Liver (tissue), 8 donors: ENCODE measurements at regions not wholly inside any gene's neighbourhood (a gene's known extent, or its start where the extent isn't known, plus 50 kb on each side); places are given as distances from the start of the nearest gene placed in this dataset.

Experiments used
- DNase-seq: peaks from one replicate; pipeline ENCODE4 v3.0.0-alpha.2; 2017; ENCODE audit warnings: low spot score
- H3K27ac ChIP-seq, 2 donors: one replicate each; pipeline ENCODE4 v1.7.0; 2013; ENCODE audit warnings: inconsistent platforms in 2 of 2, low read length in 2 of 2, control low read depth in 1 of 2, low read depth in 1 of 2, mild to moderate bottlenecking in 1 of 2
- H3K27me3 ChIP-seq, 4 donors: one replicate each; pipeline versions ENCODE4 v1.6.1 to v1.7.0; 2013; ENCODE audit warnings: low read length in 3 of 4, inconsistent platforms in 1 of 4, mild to moderate bottlenecking in 1 of 4, moderate library complexity in 1 of 4; ENCODE audit not compliant: control insufficient read depth in 4 of 4, insufficient read depth in 4 of 4
- H3K36me3 ChIP-seq, 4 donors: one replicate each; pipeline versions ENCODE4 v1.6.1 to v1.7.0; 2013; ENCODE audit warnings: low read length in 3 of 4, mild to moderate bottlenecking in 3 of 4, low read depth in 1 of 4, moderate library complexity in 1 of 4; ENCODE audit not compliant: control insufficient read depth in 4 of 4, insufficient read depth in 3 of 4
- H3K4me1 ChIP-seq, 4 donors: one replicate each; pipeline versions ENCODE4 v1.6.1 to v1.7.0; 2013; ENCODE audit warnings: low read length in 3 of 4, mild to moderate bottlenecking in 3 of 4, moderate library complexity in 1 of 4; ENCODE audit not compliant: control insufficient read depth in 4 of 4, insufficient read depth in 4 of 4
- H3K4me3 ChIP-seq, 3 donors: one replicate each; pipeline versions ENCODE4 v1.6.1 to v1.7.0; 2013; ENCODE audit warnings: low read length in 3 of 3, control low read depth in 1 of 3, low read depth in 1 of 3, mild to moderate bottlenecking in 1 of 3
- H3K9ac ChIP-seq, 2 donors: one replicate each; pipeline ENCODE4 v1.7.0; 2013; ENCODE audit warnings: low read length in 2 of 2, mild to moderate bottlenecking in 2 of 2, moderate library complexity in 2 of 2, control low read depth in 1 of 2, low read depth in 1 of 2
- H3K9me3 ChIP-seq, 4 donors: one replicate each; pipeline versions ENCODE4 v1.6.1 to v1.7.0; 2013; ENCODE audit warnings: low read length in 3 of 4; ENCODE audit not compliant: control insufficient read depth in 4 of 4
- ATF3 ChIP-seq: IDR thresholded peaks from 2 replicates; pipeline ENCODE4 v1.6.1; 2016; ENCODE audit warnings: antibody characterized with exemption
- CTCF ChIP-seq: fragments of 150-350 bp; IDR thresholded peaks from 2 replicates; pipeline ENCODE4 v1.5.1; 2017; ENCODE audit warnings: improper control_type of control experiment, low read depth, low read length; ENCODE audit not compliant: missing input control
- EGR1 ChIP-seq, 2 donors: IDR thresholded peaks; 2 replicates each; pipeline ENCODE4 v1.6.1; 2016 to 2018; ENCODE audit warnings: antibody characterized with exemption in 2 of 2, low read depth in 2 of 2
- FOXA1 ChIP-seq: IDR thresholded peaks from 2 replicates; pipeline ENCODE4 v1.6.1; 2016; ENCODE audit warnings: antibody characterized with exemption
- FOXA2 ChIP-seq: IDR thresholded peaks from 2 replicates; pipeline ENCODE4 v1.6.1; 2016; ENCODE audit warnings: antibody characterized with exemption
- GABPA ChIP-seq, 2 donors: IDR thresholded peaks in 1 of 2; conservative IDR thresholded peaks in 1 of 2; 2 replicates each; pipeline ENCODE4 v1.6.1; 2016; ENCODE audit warnings: antibody characterized with exemption in 2 of 2, mild to moderate bottlenecking in 1 of 2, moderate library complexity in 1 of 2
- HNF4A ChIP-seq, 2 donors: conservative IDR thresholded peaks; 2 replicates each; pipeline ENCODE4 v1.6.1; 2016; ENCODE audit warnings: antibody characterized with exemption in 2 of 2, mild to moderate bottlenecking in 2 of 2
- HNF4G ChIP-seq: IDR thresholded peaks from 2 replicates; pipeline ENCODE4 v1.6.1; 2016; ENCODE audit warnings: antibody characterized with exemption
- JUND ChIP-seq, 2 donors: IDR thresholded peaks; 2 replicates each; pipeline ENCODE4 v1.6.1; 2016; ENCODE audit warnings: antibody characterized with exemption in 2 of 2
- MAX ChIP-seq: IDR thresholded peaks from 2 replicates; pipeline ENCODE4 v1.6.1; 2016; ENCODE audit warnings: antibody characterized with exemption
- NR2F2 ChIP-seq: IDR thresholded peaks from 2 replicates; pipeline ENCODE4 v1.6.1; 2016; ENCODE audit warnings: antibody characterized with exemption
- RAD21 ChIP-seq, 2 donors: IDR thresholded peaks; 2 replicates each; pipeline ENCODE4 v1.6.1; 2016; ENCODE audit warnings: antibody characterized with exemption in 2 of 2, mild to moderate bottlenecking in 2 of 2
- REST ChIP-seq: IDR thresholded peaks from 2 replicates; pipeline ENCODE4 v1.6.1; 2016; ENCODE audit warnings: antibody characterized with exemption, mild to moderate bottlenecking
- RXRA ChIP-seq, 2 donors: IDR thresholded peaks; 2 replicates each; pipeline ENCODE4 v1.6.1; 2017 to 2018; ENCODE audit warnings: antibody characterized with exemption in 2 of 2, mild to moderate bottlenecking in 1 of 2
- SP1 ChIP-seq: IDR thresholded peaks from 2 replicates; pipeline ENCODE4 v1.6.1; 2018; ENCODE audit warnings: antibody characterized with exemption, mild to moderate bottlenecking
- TAF1 ChIP-seq: conservative IDR thresholded peaks from 2 replicates; pipeline ENCODE4 v1.6.1; 2016; ENCODE audit warnings: antibody characterized with exemption, mild to moderate bottlenecking
- YY1 ChIP-seq: IDR thresholded peaks from 2 replicates; pipeline ENCODE4 v1.6.1; 2016; ENCODE audit warnings: antibody characterized with exemption, mild to moderate bottlenecking
- ZBTB33 ChIP-seq: IDR thresholded peaks from 2 replicates; pipeline ENCODE4 v1.6.1; 2016; ENCODE audit warnings: antibody characterized with exemption
- WGBS: extraction: QIAGEN DNeasy Blood & Tissue Kit; methylation state at CpG from one replicate; pipeline ENCODE4 v1.1.7; 2013; 5-methylcytosine and 5-hydroxymethylcytosine counted together
- donor health status: healthy.
- donor health status: healthy.
- donor health status: healthy.
- donor health status: healthy.
- donor health status: healthy.

GRCh38 chr6:67558985-67559384, 1076.1 kb upstream of the ADGRB3 start:
- DNase-seq: no peak
- Histone ChIP-seq H3K4me1 (no peaks in the 10 kb centered on the region), H3K36me3 (no peaks in the 10 kb centered on the region), H3K27ac (no peak overlapping the region), H3K9ac (no peak overlapping the region), H3K27me3 (no peaks in the 10 kb centered on the region), H3K9me3 (peaks cover 0 to 2% (median under 1%) of the 10 kb centered on the region in 4 donors), H3K4me3 (no peak overlapping the region)
- WGBS: 52% methylated on average over 1 of the region's 1 CpG
- TF ChIP-seq SP1: no peak
- no peak for TF ChIP-seq HNF4A (conservative IDR thresholded peaks at IDR 0.05)
- TF ChIP-seq FOXA2: no peak
- TF ChIP-seq JUND (IDR thresholded peaks at IDR 0.05): no peak
- no peak for TF ChIP-seq CTCF
- no peak for TF ChIP-seq NR2F2
- TF ChIP-seq ZBTB33: no peak
- no peak for TF ChIP-seq ATF3
- TF ChIP-seq YY1: no peak
- no peak for TF ChIP-seq GABPA (IDR thresholded peaks at IDR 0.05 in 1 of 2, conservative IDR thresholded peaks at IDR 0.05 in 1 of 2)
- TF ChIP-seq EGR1 (IDR thresholded peaks at IDR 0.05; ENCODE audit: low read depth in 2 of 2): no peak
- no peak for TF ChIP-seq TAF1
- TF ChIP-seq HNF4G: no peak
- TF ChIP-seq RAD21 (IDR thresholded peaks at IDR 0.05): no peak
- no peak for TF ChIP-seq REST
- no peak for TF ChIP-seq FOXA1
- no peak for TF ChIP-seq RXRA (IDR thresholded peaks at IDR 0.05)
- no peak for TF ChIP-seq MAX
